ENCODE measurements at regions not wholly inside any gene's neighbourhood (a gene's known extent, or its start where the extent isn't known, plus 50 kb on each side); places are given as distances from the start of the nearest gene placed in this dataset.
A peak's percentile ranks its signal among the peaks of the same experiment; 100 is the strongest.

DNA sequence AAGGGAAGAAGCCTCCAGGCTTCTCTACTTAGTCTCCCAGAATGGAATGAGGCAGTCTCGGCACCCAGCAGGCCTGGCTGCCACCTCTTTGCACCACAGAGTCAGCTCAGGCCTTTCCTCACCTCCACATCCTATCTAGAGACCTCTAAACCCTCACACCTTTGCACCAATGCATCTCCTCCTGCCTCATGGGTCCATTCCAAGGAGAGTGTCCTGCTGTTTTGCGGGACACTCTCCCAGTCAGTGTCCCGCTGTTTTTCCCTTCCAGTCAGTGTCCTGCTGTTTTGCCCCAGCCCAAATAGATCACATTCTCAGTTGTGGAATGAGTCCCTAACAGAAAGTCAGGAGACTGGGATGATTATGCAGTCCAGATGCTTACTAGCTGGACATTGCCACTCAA is 185.6 kb upstream of the CAMK1G start:
- Histone ChIP-seq H3K4me3 (no peak overlapping the region), H3K27me3 (no peaks in the 10 kb centered on the region), H3K4me1 (peaks cover 44% of the 10 kb centered on the region), H3K9me3 (no peaks in the 10 kb centered on the region), H3K27ac (peak overlapping the region; percentile 73), H3K36me3 (no peaks in the 10 kb centered on the region)
- TF ChIP-seq POLR2A (IDR thresholded peaks at IDR 0.05): no peak
- TF ChIP-seq EP300 (IDR thresholded peaks at IDR 0.05): no peak
- TF ChIP-seq CTCF (IDR thresholded peaks at IDR 0.05): no peak
- no peak for TF ChIP-seq POLR2AphosphoS5 (IDR thresholded peaks at IDR 0.05)
- DNase-seq (ENCODE audit: low spot score in 2 of 2): no peak
- 62% methylated on average over 3 of the region's 3 CpGs for WGBS

DNA sequence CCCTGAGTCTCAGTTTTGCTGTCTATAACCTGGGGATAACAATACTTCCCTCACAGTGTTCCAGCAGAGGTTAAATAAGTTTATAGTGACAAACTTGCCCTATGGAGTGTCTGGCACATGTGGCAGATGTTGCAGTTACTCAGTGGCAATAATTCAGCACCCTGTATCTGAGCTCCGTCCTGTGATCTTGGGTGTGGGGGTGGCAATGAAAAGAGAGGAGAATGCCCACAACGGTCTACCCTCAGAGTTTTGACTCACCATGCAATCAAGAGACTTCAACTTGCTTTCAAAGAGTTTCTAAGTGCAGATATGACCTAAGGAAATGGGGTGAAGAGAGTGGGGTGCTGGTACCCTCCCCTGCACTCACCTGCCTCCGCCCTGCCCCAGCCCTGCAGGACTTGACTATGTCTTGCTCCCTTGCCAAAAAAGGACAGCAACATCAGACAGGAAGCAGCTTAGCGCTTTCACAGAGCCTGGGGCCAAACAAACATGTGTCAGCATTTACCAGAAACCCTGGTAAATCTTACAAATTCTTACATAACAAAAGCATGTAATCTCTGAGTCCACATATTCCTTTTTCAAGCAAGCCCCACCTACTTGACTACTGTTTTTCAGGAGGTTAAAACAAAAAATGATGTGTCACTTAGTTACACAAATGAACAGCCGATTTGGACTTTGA is 185.1 kb upstream of the CAMK1G start:
- H3K27me3 ChIP-seq: no peaks in the 10 kb centered on the region
- peaks cover 45% of the 10 kb centered on the region for H3K4me1 ChIP-seq
- WGBS: 26% methylated on average over 5 of the region's 5 CpGs
- no peak for DNase-seq (ENCODE audit: low spot score in 2 of 2)
- TF ChIP-seq POLR2A (IDR thresholded peaks at IDR 0.05) (no peak), CTCF (IDR thresholded peaks at IDR 0.05) (no peak), POLR2AphosphoS5 (IDR thresholded peaks at IDR 0.05) (no peak), EP300 (IDR thresholded peaks at IDR 0.05) (no peak)
- peak overlapping the region; percentile 73 for H3K27ac ChIP-seq
- H3K36me3 ChIP-seq: no peaks in the 10 kb centered on the region
- no peak overlapping the region for H3K4me3 ChIP-seq
- H3K9me3 ChIP-seq: no peaks in the 10 kb centered on the region

GRCh38 chr1:209399800-209400199 is 183.7 kb upstream of the CAMK1G start:
- Histone ChIP-seq H3K27me3 (no peaks in the 10 kb centered on the region), H3K4me3 (no peak overlapping the region), H3K36me3 (no peaks in the 10 kb centered on the region), H3K9me3 (no peaks in the 10 kb centered on the region), H3K4me1 (peaks cover 56% of the 10 kb centered on the region), H3K27ac (no peak overlapping the region)
- DNase-seq (ENCODE audit: low spot score in 2 of 2): no peak
- 75% methylated on average over 1 of the region's 1 CpG for WGBS
- TF ChIP-seq EP300 (IDR thresholded peaks at IDR 0.05) (no peak), POLR2AphosphoS5 (IDR thresholded peaks at IDR 0.05) (no peak), POLR2A (IDR thresholded peaks at IDR 0.05) (no peak), CTCF (IDR thresholded peaks at IDR 0.05) (no peak)

DNA sequence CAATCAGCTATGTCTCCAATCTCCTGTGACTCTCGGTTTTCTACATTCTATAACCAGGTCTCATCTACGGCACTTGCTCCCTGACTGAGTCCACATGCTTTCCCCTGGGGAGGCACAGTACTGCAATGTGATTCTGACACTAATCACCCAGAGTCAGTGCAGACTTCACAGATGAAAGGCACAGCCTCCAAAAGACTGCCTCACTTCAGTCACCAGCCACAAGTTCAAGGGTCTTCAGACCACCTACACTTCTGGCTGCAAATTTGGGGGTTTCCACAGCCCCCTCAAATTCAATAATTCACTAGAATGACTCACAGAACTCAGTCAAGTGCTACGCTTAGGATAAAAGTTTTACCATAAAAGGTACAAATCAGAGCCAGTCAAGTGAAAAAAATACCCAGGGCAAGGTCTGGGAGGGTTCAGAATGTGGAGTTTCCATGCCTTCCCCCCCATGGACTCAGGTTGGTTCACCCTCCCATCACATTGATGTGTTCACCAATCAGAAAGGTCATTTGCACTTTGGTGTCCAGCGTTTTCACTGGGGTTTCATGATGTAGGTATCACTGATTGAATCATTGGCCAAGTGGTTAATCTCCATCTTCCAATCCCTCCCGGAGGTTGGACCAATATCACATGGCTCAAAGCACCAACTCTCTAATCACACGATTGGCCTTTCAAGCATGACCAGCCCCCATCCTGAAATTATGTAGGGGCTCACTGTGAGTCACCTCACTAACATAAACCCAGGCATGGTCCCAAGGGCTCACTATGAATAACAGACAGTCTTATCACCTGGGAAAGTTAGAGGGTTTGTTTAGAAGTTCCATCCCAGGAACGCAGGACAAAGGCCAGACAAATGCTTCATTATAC is 182.9 kb upstream of the CAMK1G start:
- H3K27ac ChIP-seq: no peak overlapping the region
- WGBS: 81% methylated on average over 7 of the region's 7 CpGs
- H3K9me3 ChIP-seq: no peaks in the 10 kb centered on the region
- no peak for TF ChIP-seq POLR2A (IDR thresholded peaks at IDR 0.05)
- no peak for TF ChIP-seq CTCF (IDR thresholded peaks at IDR 0.05)
- TF ChIP-seq POLR2AphosphoS5 (IDR thresholded peaks at IDR 0.05): no peak
- no peak for TF ChIP-seq EP300 (IDR thresholded peaks at IDR 0.05)
- peaks cover 55% of the 10 kb centered on the region for H3K4me1 ChIP-seq
- no peaks in the 10 kb centered on the region for H3K27me3 ChIP-seq
- H3K4me3 ChIP-seq: no peak overlapping the region
- DNase-seq (ENCODE audit: low spot score in 2 of 2): no peak
- H3K36me3 ChIP-seq: no peaks in the 10 kb centered on the region

GRCh38 chr1:209402697-209403096 is 180.8 kb upstream of the CAMK1G start:
- Histone ChIP-seq H3K27me3 (no peaks in the 10 kb centered on the region), H3K4me1 (peaks cover 51% of the 10 kb centered on the region), H3K9me3 (no peaks in the 10 kb centered on the region), H3K4me3 (no peak overlapping the region), H3K36me3 (no peaks in the 10 kb centered on the region), H3K27ac (no peak overlapping the region)
- DNase-seq (ENCODE audit: low spot score in 2 of 2): no peak
- TF ChIP-seq POLR2AphosphoS5 (IDR thresholded peaks at IDR 0.05) (no peak), CTCF (IDR thresholded peaks at IDR 0.05) (no peak), POLR2A (IDR thresholded peaks at IDR 0.05) (no peak), EP300 (IDR thresholded peaks at IDR 0.05) (no peak)
- WGBS: 70% methylated on average over 2 of the region's 2 CpGs
